CD4-positive, alpha-beta T cell treated with Interleukin-6 for 4 hours (primary cell): ENCODE measurements at regions not wholly inside any gene's neighbourhood (a gene's known extent, or its start where the extent isn't known, plus 50 kb on each side); places are given as distances from the start of the nearest gene placed in this dataset.

Experiments used
- DNase-seq: peaks from one replicate; pipeline ENCODE4 v3.0.0-alpha.2; 2020; ENCODE audit warnings: mixed read lengths

GRCh38 chr16:55126456-55126855 lies 195.8 kb downstream of the IRX5 start:
- no peak for DNase-seq

- no peak for DNase-seq
Observed at GRCh38 chr16:55130456-55130855, 193.5 kb upstream of the IRX6 start.

- DNase-seq = no peak
Observed at GRCh38 chr16:55130911-55131310, 193.1 kb upstream of the IRX6 start.

GRCh38 chr16:55133654-55134053 lies 190.3 kb upstream of the IRX6 start:
- no peak for DNase-seq

GRCh38 chr16:55136356-55137150 lies 187.4 kb upstream of the IRX6 start:
- DNase-seq = no peak

- DNase-seq = no peak
Observed at GRCh38 chr16:55138298-55138697, 185.7 kb upstream of the IRX6 start.

- no peak for DNase-seq
Observed at GRCh38 chr16:55142405-55142804, 181.6 kb upstream of the IRX6 start.

- DNase-seq = no peak
Observed at GRCh38 chr16:55144651-55145050, 179.4 kb upstream of the IRX6 start.

- DNase-seq = no peak
Observed at GRCh38 chr16:55145771-55146603, 178.0 kb upstream of the IRX6 start.

GRCh38 chr16:55146966-55147365 lies 177.0 kb upstream of the IRX6 start:
- no peak for DNase-seq

GRCh38 chr16:55147396-55147795 lies 176.6 kb upstream of the IRX6 start:
- no peak for DNase-seq

- DNase-seq = no peak
Observed at GRCh38 chr16:55149622-55150021, 174.4 kb upstream of the IRX6 start.

GRCh38 chr16:55151561-55152305 lies 172.3 kb upstream of the IRX6 start:
- DNase-seq = no peak

- DNase-seq = no peak
Observed at GRCh38 chr16:55152875-55153390, 171.1 kb upstream of the IRX6 start.

- DNase-seq = no peak
Observed at GRCh38 chr16:55154262-55154661, 169.7 kb upstream of the IRX6 start.

- no peak for DNase-seq
Observed at GRCh38 chr16:55154956-55155355, 169.0 kb upstream of the IRX6 start.

GRCh38 chr16:55155815-55156214 lies 168.2 kb upstream of the IRX6 start:
- no peak for DNase-seq

GRCh38 chr16:55169780-55170179 lies 154.2 kb upstream of the IRX6 start:
- no peak for DNase-seq

GRCh38 chr16:55171241-55171640 lies 152.8 kb upstream of the IRX6 start:
- no peak for DNase-seq

- no peak for DNase-seq
Observed at GRCh38 chr16:55175389-55175788, 148.6 kb upstream of the IRX6 start.

GRCh38 chr16:55176901-55177300 lies 147.1 kb upstream of the IRX6 start:
- DNase-seq = no peak

- no peak for DNase-seq
Observed at GRCh38 chr16:55179411-55179810, 144.6 kb upstream of the IRX6 start.
